HepG2 (cell line): ENCODE measurements at regions not wholly inside any gene's neighbourhood (a gene's known extent, or its start where the extent isn't known, plus 50 kb on each side); places are given as distances from the start of the nearest gene placed in this dataset.

Experiments used
- ERF ChIP-seq: IDR thresholded peaks from 2 replicates; pipeline ENCODE4 v1.6.1; 2018; ENCODE audit warnings: missing biosample characterization, missing genetic modification reagents
- MEIS1 ChIP-seq: sonication (generic); formaldehyde crosslinking; IDR thresholded peaks from 2 replicates; pipeline ENCODE4 v1.9.0; 2021; ENCODE audit warnings: mild to moderate bottlenecking, missing genetic modification reagents, moderate library complexity, borderline replicate concordance
- MYNN ChIP-seq: sonication (generic); formaldehyde crosslinking; IDR thresholded peaks from 2 replicates; pipeline ENCODE4 v1.4.0; 2020; ENCODE audit warnings: mild to moderate bottlenecking, low read depth, missing genetic modification reagents
- RBM39 ChIP-seq: fragments of 200-400 bp; formaldehyde crosslinking; IDR thresholded peaks from one replicate; pipeline ENCODE4 v1.6.1; 2018; ENCODE audit warnings: antibody characterized with exemption, mild to moderate bottlenecking, low read depth, low read length; ENCODE audit not compliant: poor library complexity, severe bottlenecking
- RNF2 ChIP-seq: fragments of 450-650 bp; conservative IDR thresholded peaks from 2 replicates; pipeline ENCODE4 v1.6.1; 2016; ENCODE audit warnings: low read depth
- ZNF333 ChIP-seq: sonication (generic); formaldehyde crosslinking; IDR thresholded peaks from 2 replicates; pipeline ENCODE4 v1.4.0; 2020; ENCODE audit warnings: mild to moderate bottlenecking, missing genetic modification reagents, borderline replicate concordance
- ZNF782 ChIP-seq: sonication (generic); formaldehyde crosslinking; IDR thresholded peaks from 2 replicates; pipeline ENCODE4 v1.4.0; 2020; ENCODE audit warnings: missing genetic modification reagents, mild to moderate bottlenecking, borderline replicate concordance
- ZSCAN25 ChIP-seq: sonication (generic); formaldehyde crosslinking; IDR thresholded peaks from 2 replicates; pipeline ENCODE4 v1.8.0; 2022; ENCODE audit warnings: mild to moderate bottlenecking, missing genetic modification reagents
- TF ChIP-seq, protein P1 (sequence below): sonication (generic); formaldehyde crosslinking; conservative IDR thresholded peaks from 2 replicates; pipeline ENCODE4 v1.8.0; 2022; ENCODE audit warnings: mild to moderate bottlenecking, moderate library complexity, missing genetic modification reagents
- TF ChIP-seq, protein P2 (sequence below): sonication (generic); formaldehyde crosslinking; IDR thresholded peaks from 2 replicates; pipeline ENCODE4 v1.8.0; 2022; ENCODE audit warnings: low read depth, missing genetic modification reagents
- TF ChIP-seq, protein P3 (sequence below): sonication (generic); formaldehyde crosslinking; IDR thresholded peaks from 2 replicates; pipeline ENCODE4 v1.5.1; 2020; ENCODE audit warnings: mild to moderate bottlenecking, missing genetic modification reagents
- TF ChIP-seq, protein P4 (sequence below): sonication (generic); formaldehyde crosslinking; IDR thresholded peaks from 2 replicates; pipeline ENCODE4 v1.4.0; 2020; ENCODE audit warnings: low read depth, missing genetic modification reagents
- TF ChIP-seq, protein P5 (sequence below): sonication (generic); formaldehyde crosslinking; IDR thresholded peaks from 2 replicates; pipeline ENCODE4 v1.5.0; 2020; ENCODE audit warnings: mild to moderate bottlenecking, missing genetic modification reagents

DNA sequence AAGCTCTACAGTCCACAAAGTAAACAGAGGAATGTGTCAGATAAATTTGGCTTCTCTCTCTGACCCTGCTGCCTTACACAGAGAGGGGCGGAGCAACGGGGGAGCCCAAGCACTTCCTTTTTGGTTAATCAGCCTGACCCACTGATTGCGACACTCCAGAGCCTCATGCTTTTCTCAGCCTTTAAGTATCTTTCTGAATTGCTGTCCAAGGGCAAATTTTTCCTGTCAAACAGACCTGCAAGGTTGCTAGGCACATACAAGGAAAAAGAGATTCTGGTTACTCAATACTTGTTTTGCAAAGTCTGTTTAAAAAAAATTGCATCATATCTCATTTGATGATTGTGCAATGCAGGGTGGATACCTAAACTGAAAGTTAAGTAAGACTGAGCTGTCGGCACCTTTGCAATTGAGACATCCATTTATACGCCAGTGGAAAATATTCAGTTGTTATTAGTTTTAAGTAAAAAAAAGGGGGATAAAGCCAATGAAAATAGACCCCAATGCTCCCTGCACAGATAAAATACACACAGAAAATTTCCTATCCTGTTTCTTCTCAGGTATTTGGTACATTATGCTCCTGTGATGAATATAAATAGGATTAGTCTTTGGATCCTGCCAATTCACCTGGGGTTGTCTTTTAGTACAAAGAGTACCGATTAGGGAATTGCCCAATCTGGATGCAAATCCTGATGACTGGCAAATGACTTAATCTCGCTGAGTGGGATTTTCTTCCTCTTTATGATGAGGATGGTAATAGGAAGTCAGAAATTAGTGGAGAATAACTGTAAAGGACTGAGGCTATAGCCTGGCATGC is 260.2 kb upstream of the TRIB2 start (continued):
- TF ChIP-seq, protein P1, sequence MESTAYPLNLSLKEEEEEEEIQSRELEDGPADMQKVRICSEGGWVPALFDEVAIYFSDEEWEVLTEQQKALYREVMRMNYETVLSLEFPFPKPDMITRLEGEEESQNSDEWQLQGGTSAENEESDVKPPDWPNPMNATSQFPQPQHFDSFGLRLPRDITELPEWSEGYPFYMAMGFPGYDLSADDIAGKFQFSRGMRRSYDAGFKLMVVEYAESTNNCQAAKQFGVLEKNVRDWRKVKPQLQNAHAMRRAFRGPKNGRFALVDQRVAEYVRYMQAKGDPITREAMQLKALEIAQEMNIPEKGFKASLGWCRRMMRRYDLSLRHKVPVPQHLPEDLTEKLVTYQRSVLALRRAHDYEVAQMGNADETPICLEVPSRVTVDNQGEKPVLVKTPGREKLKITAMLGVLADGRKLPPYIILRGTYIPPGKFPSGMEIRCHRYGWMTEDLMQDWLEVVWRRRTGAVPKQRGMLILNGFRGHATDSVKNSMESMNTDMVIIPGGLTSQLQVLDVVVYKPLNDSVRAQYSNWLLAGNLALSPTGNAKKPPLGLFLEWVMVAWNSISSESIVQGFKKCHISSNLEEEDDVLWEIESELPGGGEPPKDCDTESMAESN = peak; percentile 90; the same call in 1 of the 2 replicates
- TF ChIP-seq ZSCAN25 (no peak), ZNF782 (CRISPR knock-in tag) (no peak), RBM39 (no peak), ERF (peak; percentile 68), MYNN (CRISPR knock-in tag) (no peak), ZNF333 (CRISPR knock-in tag) (no peak), RNF2 (no peak), MEIS1 (CRISPR knock-in tag) (no peak)
- TF ChIP-seq, protein P2, sequence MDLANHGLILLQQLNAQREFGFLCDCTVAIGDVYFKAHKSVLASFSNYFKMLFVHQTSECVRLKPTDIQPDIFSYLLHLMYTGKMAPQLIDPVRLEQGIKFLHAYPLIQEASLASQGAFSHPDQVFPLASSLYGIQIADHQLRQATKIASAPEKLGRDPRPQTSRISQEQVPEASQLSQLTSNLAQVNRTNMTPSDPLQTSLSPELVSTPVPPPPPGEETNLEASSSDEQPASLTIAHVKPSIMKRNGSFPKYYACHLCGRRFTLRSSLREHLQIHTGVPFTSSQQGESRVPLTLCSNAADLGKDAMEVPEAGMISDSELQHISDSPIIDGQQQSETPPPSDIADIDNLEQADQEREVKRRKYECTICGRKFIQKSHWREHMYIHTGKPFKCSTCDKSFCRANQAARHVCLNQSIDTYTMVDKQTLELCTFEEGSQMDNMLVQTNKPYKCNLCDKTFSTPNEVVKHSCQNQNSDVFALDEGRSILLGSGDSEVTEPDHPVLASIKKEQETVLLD = no peak
- TF ChIP-seq, protein P3, sequence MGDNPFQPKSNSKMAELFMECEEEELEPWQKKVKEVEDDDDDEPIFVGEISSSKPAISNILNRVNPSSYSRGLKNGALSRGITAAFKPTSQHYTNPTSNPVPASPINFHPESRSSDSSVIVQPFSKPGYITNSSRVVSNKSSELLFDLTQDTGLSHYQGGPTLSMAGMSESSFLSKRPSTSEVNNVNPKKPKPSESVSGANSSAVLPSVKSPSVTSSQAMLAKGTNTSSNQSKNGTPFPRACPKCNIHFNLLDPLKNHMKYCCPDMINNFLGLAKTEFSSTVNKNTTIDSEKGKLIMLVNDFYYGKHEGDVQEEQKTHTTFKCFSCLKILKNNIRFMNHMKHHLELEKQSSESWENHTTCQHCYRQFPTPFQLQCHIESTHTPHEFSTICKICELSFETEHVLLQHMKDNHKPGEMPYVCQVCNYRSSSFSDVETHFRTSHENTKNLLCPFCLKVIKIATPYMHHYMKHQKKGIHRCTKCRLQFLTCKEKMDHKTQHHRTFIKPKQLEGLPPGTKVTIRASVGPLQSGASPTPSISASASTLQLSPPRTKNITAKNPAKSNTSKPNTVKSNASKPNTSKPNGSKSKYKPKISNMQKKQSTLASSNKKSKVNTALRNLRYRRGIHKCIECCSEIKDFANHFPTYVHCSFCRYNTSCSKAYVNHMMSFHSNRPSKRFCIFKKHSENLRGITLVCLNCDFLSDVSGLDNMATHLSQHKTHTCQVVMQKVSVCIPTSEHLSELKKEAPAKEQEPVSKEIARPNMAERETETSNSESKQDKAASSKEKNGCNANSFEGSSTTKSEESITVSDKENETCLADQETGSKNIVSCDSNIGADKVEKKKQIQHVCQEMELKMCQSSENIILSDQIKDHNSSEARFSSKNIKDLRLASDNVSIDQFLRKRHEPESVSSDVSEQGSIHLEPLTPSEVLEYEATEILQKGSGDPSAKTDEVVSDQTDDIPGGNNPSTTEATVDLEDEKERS (CRISPR knock-in tag) = peak; percentile 83; the same call in 1 of the 2 replicates
- TF ChIP-seq, protein P4, sequence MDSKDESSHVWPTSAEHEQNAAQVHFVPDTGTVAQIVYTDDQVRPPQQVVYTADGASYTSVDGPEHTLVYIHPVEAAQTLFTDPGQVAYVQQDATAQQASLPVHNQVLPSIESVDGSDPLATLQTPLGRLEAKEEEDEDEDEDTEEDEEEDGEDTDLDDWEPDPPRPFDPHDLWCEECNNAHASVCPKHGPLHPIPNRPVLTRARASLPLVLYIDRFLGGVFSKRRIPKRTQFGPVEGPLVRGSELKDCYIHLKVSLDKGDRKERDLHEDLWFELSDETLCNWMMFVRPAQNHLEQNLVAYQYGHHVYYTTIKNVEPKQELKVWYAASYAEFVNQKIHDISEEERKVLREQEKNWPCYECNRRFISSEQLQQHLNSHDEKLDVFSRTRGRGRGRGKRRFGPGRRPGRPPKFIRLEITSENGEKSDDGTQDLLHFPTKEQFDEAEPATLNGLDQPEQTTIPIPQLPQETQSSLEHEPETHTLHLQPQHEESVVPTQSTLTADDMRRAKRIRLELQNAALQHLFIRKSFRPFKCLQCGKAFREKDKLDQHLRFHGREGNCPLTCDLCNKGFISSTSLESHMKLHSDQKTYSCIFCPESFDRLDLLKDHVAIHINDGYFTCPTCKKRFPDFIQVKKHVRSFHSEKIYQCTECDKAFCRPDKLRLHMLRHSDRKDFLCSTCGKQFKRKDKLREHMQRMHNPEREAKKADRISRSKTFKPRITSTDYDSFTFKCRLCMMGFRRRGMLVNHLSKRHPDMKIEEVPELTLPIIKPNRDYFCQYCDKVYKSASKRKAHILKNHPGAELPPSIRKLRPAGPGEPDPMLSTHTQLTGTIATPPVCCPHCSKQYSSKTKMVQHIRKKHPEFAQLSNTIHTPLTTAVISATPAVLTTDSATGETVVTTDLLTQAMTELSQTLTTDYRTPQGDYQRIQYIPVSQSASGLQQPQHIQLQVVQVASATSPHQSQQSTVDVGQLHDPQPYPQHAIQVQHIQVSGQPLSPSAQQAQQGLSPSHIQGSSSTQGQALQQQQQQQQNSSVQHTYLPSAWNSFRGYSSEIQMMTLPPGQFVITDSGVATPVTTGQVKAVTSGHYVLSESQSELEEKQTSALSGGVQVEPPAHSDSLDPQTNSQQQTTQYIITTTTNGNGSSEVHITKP (CRISPR knock-in tag) = no peak
- TF ChIP-seq, protein P5, sequence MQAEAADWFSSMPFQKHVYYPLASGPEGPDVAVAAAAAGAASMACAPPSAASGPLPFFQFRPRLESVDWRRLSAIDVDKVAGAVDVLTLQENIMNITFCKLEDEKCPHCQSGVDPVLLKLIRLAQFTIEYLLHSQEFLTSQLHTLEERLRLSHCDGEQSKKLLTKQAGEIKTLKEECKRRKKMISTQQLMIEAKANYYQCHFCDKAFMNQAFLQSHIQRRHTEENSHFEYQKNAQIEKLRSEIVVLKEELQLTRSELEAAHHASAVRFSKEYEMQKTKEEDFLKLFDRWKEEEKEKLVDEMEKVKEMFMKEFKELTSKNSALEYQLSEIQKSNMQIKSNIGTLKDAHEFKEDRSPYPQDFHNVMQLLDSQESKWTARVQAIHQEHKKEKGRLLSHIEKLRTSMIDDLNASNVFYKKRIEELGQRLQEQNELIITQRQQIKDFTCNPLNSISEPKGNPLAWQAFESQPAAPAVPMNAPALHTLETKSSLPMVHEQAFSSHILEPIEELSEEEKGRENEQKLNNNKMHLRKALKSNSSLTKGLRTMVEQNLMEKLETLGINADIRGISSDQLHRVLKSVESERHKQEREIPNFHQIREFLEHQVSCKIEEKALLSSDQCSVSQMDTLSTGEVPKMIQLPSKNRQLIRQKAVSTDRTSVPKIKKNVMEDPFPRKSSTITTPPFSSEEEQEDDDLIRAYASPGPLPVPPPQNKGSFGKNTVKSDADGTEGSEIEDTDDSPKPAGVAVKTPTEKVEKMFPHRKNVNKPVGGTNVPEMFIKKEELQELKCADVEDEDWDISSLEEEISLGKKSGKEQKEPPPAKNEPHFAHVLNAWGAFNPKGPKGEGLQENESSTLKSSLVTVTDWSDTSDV (CRISPR knock-in tag) = no peak
